ENCODE measurements at regions not wholly inside any gene's neighbourhood (a gene's known extent, or its start where the extent isn't known, plus 50 kb on each side); places are given as distances from the start of the nearest gene placed in this dataset.

DNA sequence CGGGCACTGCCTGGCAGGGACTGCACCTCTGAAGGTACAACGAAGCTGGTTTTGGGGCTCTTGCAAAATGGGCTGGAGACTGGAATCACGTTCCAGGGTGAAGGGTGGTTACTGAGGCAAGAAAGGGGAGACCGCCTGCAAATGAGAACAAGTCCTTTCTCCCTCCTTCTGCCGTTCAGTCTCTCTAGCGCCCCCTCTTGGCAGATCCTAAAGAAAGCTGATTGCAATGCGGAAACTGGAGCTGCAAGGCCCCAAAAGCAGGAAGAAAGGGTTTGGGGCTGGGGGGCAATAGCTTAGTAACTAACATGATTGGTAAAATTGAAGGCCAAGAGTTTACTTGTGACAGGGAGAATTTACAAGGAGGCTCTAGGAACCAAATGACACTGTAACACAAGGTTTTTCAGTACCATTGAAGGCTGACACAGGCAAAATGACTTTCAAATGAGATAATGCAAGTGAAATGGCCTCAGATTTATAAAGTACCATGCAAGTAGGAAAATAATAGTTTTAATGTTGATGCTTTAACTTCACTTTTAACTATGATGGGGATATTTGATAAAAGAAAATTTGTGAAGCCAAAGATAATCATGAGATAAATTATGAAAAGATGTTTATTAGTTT, 222.7 kb upstream of the HAND2 start:
- TF ChIP-seq POLR2A (IDR thresholded peaks at IDR 0.05) (no peak), CTCF (IDR thresholded peaks at IDR 0.05) (no peak)
